Cardiac fibroblast (primary cell): ENCODE measurements at regions not wholly inside any gene's neighbourhood (a gene's known extent, or its start where the extent isn't known, plus 50 kb on each side); places are given as distances from the start of the nearest gene placed in this dataset.
"Not testable (repeated sequence)": the region's sequence is repeated elsewhere in the genome, so short reads cannot be mapped to it uniquely, and the experiment has no call there.

Experiments used
- DNase-seq, 2 donors: peaks; one replicate each; pipeline versions ENCODE4 v3.0.0 to v3.0.0-alpha.2; 2010; ENCODE audit warnings: low read depth in 2 of 2
- H3K4me3 ChIP-seq, 2 donors: replicated peaks in 1 of 2; 1 replicate in 1 of 2; 2 replicates in 1 of 2; pipeline ENCODE4 v1.5.1; 2011; ENCODE audit warnings: low read depth in 2 of 2, low read length in 2 of 2, mild to moderate bottlenecking in 2 of 2, moderate library complexity in 1 of 2
- CTCF ChIP-seq: IDR thresholded peaks from one replicate; pipeline ENCODE4 v1.5.1; 2011; ENCODE audit warnings: low read depth, mild to moderate bottlenecking, low read length, inconsistent platforms

GRCh38 chr5:1719860-1720259 is 79.8 kb downstream of the MRPL36 start:
- TF ChIP-seq CTCF, result no peak
- DNase-seq, result no peak
- no peak overlapping the region for H3K4me3 ChIP-seq

GRCh38 chr5:1718669-1719068 is 81.0 kb downstream of the MRPL36 start:
- TF ChIP-seq CTCF, result no peak
- no peak overlapping the region for H3K4me3 ChIP-seq
- peak; percentile 8 to 17 for DNase-seq

GRCh38 chr5:1710091-1710490 is 89.5 kb downstream of the MRPL36 start:
- not testable (repeated sequence) for H3K4me3 ChIP-seq, DNase-seq

- TF ChIP-seq CTCF, result no peak
- no peak overlapping the region for H3K4me3 ChIP-seq
- DNase-seq, result no peak
Observed at GRCh38 chr5:1709171-1709803, 90.3 kb downstream of the MRPL36 start.

GRCh38 chr5:1708592-1709141 is 91.0 kb downstream of the MRPL36 start:
- no peak for DNase-seq
- no peak overlapping the region for H3K4me3 ChIP-seq
- TF ChIP-seq CTCF, result no peak

GRCh38 chr5:1707467-1707866 is 92.2 kb downstream of the MRPL36 start:
- no peak overlapping the region for H3K4me3 ChIP-seq
- TF ChIP-seq CTCF, result no peak

GRCh38 chr5:1706428-1706827 is 93.2 kb downstream of the MRPL36 start:
- H3K4me3 ChIP-seq, result no peak overlapping the region
- TF ChIP-seq CTCF, result no peak
- DNase-seq, result no peak

More at GRCh38 chr5:1707467-1707866, 92.2 kb downstream of the MRPL36 start:
- no peak for DNase-seq
